Hepatocyte (in vitro differentiated cells): ENCODE measurements at regions not wholly inside any gene's neighbourhood (a gene's known extent, or its start where the extent isn't known, plus 50 kb on each side); places are given as distances from the start of the nearest gene placed in this dataset.
A peak's percentile ranks its signal among the peaks of the same experiment; 100 is the strongest.
"Not testable (repeated sequence)": the region's sequence is repeated elsewhere in the genome, so short reads cannot be mapped to it uniquely, and the experiment has no call there.

Experiments used
- DNase-seq: peaks from one replicate; pipeline ENCODE4 v3.0.0-alpha.2; 2016; ENCODE audit warnings: low spot score
- H2AFZ ChIP-seq: fragments of 200-600 bp; sonication (generic); 2 replicates; pipeline ENCODE4 v1.6.0; 2016; ENCODE audit warnings: antibody characterized with exemption, mild to moderate bottlenecking
- H3K27ac ChIP-seq: fragments of 200-600 bp; sonication (generic); 2 replicates; pipeline ENCODE4 v1.5.1; 2016; ENCODE audit warnings: mild to moderate bottlenecking
- H3K27me3 ChIP-seq: fragments of 200-600 bp; sonication (generic); 2 replicates; pipeline ENCODE4 v1.6.1; 2016
- H3K36me3 ChIP-seq: fragments of 200-600 bp; sonication (generic); replicated peaks from 2 replicates; pipeline ENCODE4 v1.5.1; 2016; ENCODE audit warnings: low read depth; ENCODE audit not compliant: insufficient read depth
- H3K4me1 ChIP-seq: fragments of 200-600 bp; sonication (generic); 2 replicates; pipeline ENCODE4 v1.5.1; 2016; ENCODE audit warnings: mild to moderate bottlenecking, moderate library complexity; ENCODE audit not compliant: insufficient read depth
- H3K4me2 ChIP-seq: fragments of 200-600 bp; sonication (generic); 2 replicates; pipeline ENCODE4 v1.6.0; 2016
- H3K4me3 ChIP-seq: fragments of 200-600 bp; sonication (generic); 2 replicates; pipeline ENCODE4 v1.5.1; 2016; ENCODE audit warnings: mild to moderate bottlenecking
- H3K79me2 ChIP-seq: fragments of 200-600 bp; sonication (generic); 2 replicates; pipeline ENCODE4 v1.6.0; 2017; ENCODE audit warnings: mild to moderate bottlenecking
- H3K9me2 ChIP-seq: fragments of 200-600 bp; sonication (generic); replicated peaks from 2 replicates; pipeline ENCODE4 v1.6.0; 2017; ENCODE audit warnings: mild to moderate bottlenecking; ENCODE audit not compliant: insufficient read depth
- H3K9me3 ChIP-seq: fragments of 200-600 bp; sonication (generic); 2 replicates; pipeline ENCODE4 v1.5.1; 2016; ENCODE audit warnings: low read depth, mild to moderate bottlenecking
- H4K20me1 ChIP-seq: fragments of 200-600 bp; sonication (generic); 2 replicates; pipeline ENCODE4 v1.6.0; 2016; ENCODE audit warnings: mild to moderate bottlenecking; ENCODE audit not compliant: insufficient read depth, poor library complexity, severe bottlenecking
- EZH2 ChIP-seq: fragments of 200-600 bp; sonication (generic); IDR thresholded peaks from 2 replicates; pipeline ENCODE4 v1.6.1; 2016; ENCODE audit warnings: antibody characterized with exemption, mild to moderate bottlenecking, borderline replicate concordance
- EZH2phosphoT487 ChIP-seq: fragments of 200-600 bp; sonication (generic); IDR thresholded peaks from one replicate; pipeline ENCODE4 v1.6.1; 2018; ENCODE audit warnings: antibody characterized with exemption, mild to moderate bottlenecking, low read depth, moderate library complexity; ENCODE audit not compliant: unreplicated experiment, severe bottlenecking
- WGBS: methylation state at CpG from one replicate; pipeline ENCODE4 v1.1.6; 2016; ENCODE audit warnings: low lambda C conversion rate; ENCODE audit errors: missing lambda C conversion rate; 5-methylcytosine and 5-hydroxymethylcytosine counted together
- TF ChIP-seq, protein P1 (sequence below): fragments of 200-600 bp; sonication (generic); IDR thresholded peaks from 2 replicates; pipeline ENCODE4 v1.5.1; 2016; ENCODE audit warnings: antibody characterized with exemption, mild to moderate bottlenecking; ENCODE audit not compliant: poor library complexity

DNA sequence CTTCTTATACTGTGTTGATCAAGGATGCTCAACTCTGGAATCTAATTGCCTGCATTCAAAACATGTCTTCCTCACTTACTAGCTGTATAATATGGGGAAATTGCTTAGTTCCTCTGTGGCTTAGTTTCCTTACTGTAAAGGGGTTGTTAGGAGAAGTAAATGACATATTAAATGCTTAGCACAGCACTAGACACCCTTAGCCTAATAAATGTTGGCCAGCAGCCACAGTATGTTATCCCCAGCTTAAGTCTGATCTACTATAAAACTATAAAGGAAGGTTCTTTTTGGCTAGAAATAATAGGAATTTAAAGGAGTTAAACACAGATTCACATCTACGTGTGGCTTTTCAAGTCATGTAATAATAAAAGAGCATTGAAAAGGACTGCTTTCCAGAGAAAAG is 232.4 kb downstream of the PCSK1 start:
- H3K27me3 ChIP-seq: no peaks in the 10 kb centered on the region
- no peaks in the 10 kb centered on the region for H3K36me3 ChIP-seq
- no peak overlapping the region for H3K4me2 ChIP-seq
- no peak for DNase-seq
- no peaks in the 10 kb centered on the region for H3K9me3 ChIP-seq
- no peak overlapping the region for H2AFZ ChIP-seq
- H3K9me2 ChIP-seq: no peaks in the 10 kb centered on the region
- no peak overlapping the region for H3K4me3 ChIP-seq
- peak overlapping the region; percentile 15 for H3K27ac ChIP-seq
- peaks cover 11% of the 10 kb centered on the region for H3K4me1 ChIP-seq
- no peaks in the 10 kb centered on the region for H3K79me2 ChIP-seq
- 54% methylated on average over 1 of the region's 1 CpG for WGBS
- H4K20me1 ChIP-seq: no peaks in the 10 kb centered on the region
- TF ChIP-seq, protein P1, sequence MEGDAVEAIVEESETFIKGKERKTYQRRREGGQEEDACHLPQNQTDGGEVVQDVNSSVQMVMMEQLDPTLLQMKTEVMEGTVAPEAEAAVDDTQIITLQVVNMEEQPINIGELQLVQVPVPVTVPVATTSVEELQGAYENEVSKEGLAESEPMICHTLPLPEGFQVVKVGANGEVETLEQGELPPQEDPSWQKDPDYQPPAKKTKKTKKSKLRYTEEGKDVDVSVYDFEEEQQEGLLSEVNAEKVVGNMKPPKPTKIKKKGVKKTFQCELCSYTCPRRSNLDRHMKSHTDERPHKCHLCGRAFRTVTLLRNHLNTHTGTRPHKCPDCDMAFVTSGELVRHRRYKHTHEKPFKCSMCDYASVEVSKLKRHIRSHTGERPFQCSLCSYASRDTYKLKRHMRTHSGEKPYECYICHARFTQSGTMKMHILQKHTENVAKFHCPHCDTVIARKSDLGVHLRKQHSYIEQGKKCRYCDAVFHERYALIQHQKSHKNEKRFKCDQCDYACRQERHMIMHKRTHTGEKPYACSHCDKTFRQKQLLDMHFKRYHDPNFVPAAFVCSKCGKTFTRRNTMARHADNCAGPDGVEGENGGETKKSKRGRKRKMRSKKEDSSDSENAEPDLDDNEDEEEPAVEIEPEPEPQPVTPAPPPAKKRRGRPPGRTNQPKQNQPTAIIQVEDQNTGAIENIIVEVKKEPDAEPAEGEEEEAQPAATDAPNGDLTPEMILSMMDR: no peak
- TF ChIP-seq EZH2: no peak
- TF ChIP-seq EZH2phosphoT487: no peak

DNA sequence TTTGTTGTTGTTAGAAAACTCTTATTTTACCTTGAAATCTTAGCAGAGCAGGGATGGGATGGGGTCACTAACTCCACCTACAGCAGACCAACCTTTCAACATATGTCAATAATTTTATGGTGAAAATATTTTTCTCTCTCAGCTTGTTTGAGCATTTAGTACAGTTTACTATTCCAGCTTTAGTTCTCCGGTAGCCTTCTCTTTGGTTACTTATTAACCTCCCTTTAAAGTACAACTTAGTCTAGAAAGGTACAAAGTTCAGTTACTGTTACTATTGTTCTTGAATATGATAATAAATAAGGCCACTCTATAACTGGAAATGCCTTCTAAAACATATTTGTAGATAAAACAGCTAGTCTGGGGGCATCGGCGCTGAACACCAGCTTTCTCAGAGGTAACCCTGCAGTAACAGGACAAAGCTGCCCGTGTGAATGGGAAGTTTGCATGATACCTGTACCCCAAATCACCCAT is 233.3 kb downstream of the PCSK1 start:
- Histone ChIP-seq H3K4me1 (peaks cover 11% of the 10 kb centered on the region), H3K4me2 (peak overlapping the region; percentile 55), H3K27me3 (no peaks in the 10 kb centered on the region), H4K20me1 (no peaks in the 10 kb centered on the region), H2AFZ (no peak overlapping the region), H3K4me3 (no peak overlapping the region), H3K9me3 (no peaks in the 10 kb centered on the region), H3K27ac (peak overlapping the region; percentile 67), H3K79me2 (no peaks in the 10 kb centered on the region), H3K9me2 (no peaks in the 10 kb centered on the region), H3K36me3 (no peaks in the 10 kb centered on the region)
- WGBS: 60% methylated on average over 4 of the region's 4 CpGs
- TF ChIP-seq EZH2phosphoT487 (no peak), EZH2 (no peak)
- TF ChIP-seq, protein P1: no peak
- DNase-seq: no peak

DNA sequence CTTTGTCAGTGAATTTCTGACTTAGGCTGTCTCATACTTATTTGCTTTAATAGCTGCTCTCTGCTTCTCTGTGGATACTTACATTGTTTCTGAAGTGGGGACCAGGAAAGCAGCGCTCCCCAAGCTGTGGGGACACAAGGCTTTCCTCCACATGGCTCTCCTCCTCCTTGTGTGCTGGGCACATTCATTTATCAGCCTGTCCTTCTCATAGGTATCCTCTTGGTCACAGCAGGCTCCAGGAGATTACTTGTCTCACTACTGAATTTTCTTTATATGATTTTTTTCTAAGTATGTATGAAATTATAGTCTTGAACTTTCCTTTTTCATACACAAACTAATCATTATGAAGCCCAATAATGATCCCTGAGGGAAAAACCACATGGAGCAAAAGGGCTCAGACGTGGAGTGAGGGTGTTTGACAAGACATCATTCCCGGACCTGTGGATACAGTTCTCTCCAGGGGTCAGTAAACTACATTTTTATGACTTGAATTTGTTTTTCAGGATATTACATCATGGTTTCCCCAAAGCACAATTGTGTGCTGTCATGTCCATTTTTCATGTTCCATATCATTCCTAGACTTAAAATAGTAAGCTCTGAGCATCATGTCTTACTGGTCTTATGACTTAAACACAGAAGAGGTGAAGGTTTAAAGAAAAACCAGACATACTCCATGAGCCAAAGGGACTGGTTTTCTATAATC is 234.5 kb downstream of the PCSK1 start:
- Histone ChIP-seq H3K27ac (peak overlapping the region; percentile 67), H3K9me2 (no peaks in the 10 kb centered on the region), H3K4me2 (no peak overlapping the region), H3K4me1 (peaks cover 9% of the 10 kb centered on the region), H3K9me3 (no peaks in the 10 kb centered on the region), H4K20me1 (no peaks in the 10 kb centered on the region), H3K4me3 (no peak overlapping the region), H3K36me3 (no peaks in the 10 kb centered on the region), H2AFZ (no peak overlapping the region), H3K27me3 (no peaks in the 10 kb centered on the region), H3K79me2 (no peaks in the 10 kb centered on the region)
- TF ChIP-seq, protein P1: no peak
- TF ChIP-seq EZH2: no peak
- TF ChIP-seq EZH2phosphoT487: no peak
- DNase-seq: no peak
- 68% methylated on average over 3 of the region's 3 CpGs for WGBS

DNA sequence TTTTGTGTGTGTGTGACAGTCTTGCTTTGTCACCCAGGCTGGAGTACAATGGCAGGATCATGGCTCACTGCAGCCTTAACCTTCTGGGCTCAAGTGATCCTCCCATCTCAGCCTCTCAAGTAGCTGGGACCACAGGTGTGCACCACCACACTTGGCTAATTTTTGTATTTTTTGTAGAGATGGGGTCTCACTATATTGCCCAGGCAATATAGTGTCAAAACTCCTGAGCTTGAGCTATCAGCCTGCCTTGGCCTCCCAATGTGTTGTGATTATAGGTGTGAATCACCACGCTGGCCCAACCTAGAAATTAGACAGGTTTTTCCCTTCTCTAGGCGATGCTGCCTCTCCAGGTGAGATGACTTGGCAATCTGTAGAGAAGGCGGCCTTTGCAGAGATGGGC is 235.3 kb downstream of the PCSK1 start:
- H3K27me3 ChIP-seq, H3K9me3 ChIP-seq, H3K4me3 ChIP-seq, H3K4me1 ChIP-seq, H3K79me2 ChIP-seq, H3K27ac ChIP-seq, DNase-seq, H3K9me2 ChIP-seq, H3K36me3 ChIP-seq, H4K20me1 ChIP-seq, H3K4me2 ChIP-seq, H2AFZ ChIP-seq: not testable (repeated sequence)
- 91% methylated on average over 3 of the region's 3 CpGs for WGBS
